Neural cell (in vitro differentiated cells): ENCODE measurements at regions not wholly inside any gene's neighbourhood (a gene's known extent, or its start where the extent isn't known, plus 50 kb on each side); places are given as distances from the start of the nearest gene placed in this dataset.

Source experiments
- H2AFZ ChIP-seq: fragments of 200-600, 300-800 bp; sonication (generic), shearing (Covaris generic); 2 replicates; pipeline ENCODE4 v1.6.0; 2014; ENCODE audit warnings: low read depth, mild to moderate bottlenecking, antibody characterized with exemption, low read length, moderate library complexity
- H3F3A ChIP-seq: fragments of 200-600 bp; shearing (Covaris generic); 2 replicates; pipeline ENCODE4 v1.6.1; 2016; ENCODE audit warnings: mild to moderate bottlenecking, moderate library complexity, mixed read lengths, antibody characterized with exemption, low read length; ENCODE audit not compliant: insufficient read depth, poor library complexity, severe bottlenecking
- H3K27ac ChIP-seq: fragments of 200-600, 300-800 bp; sonication (generic), shearing (Covaris generic); 2 replicates; pipeline ENCODE4 v1.5.1; 2014; ENCODE audit warnings: mild to moderate bottlenecking, low read length, moderate library complexity
- H3K27me3 ChIP-seq: fragments of 300-800, 200-600 bp; sonication (generic), shearing (Covaris generic); 2 replicates; pipeline ENCODE4 v1.6.0; 2014; ENCODE audit warnings: mild to moderate bottlenecking, low read depth, low read length, moderate library complexity; ENCODE audit not compliant: insufficient read depth
- H3K36me3 ChIP-seq: fragments of 300-800, 200-600 bp; sonication (generic), shearing (Covaris generic); 2 replicates; pipeline ENCODE4 v1.5.1; 2014; ENCODE audit warnings: mild to moderate bottlenecking, antibody characterized with exemption, low read length, moderate library complexity; ENCODE audit not compliant: insufficient read depth
- H3K4me2 ChIP-seq: fragments of 300-800, 200-600 bp; sonication (generic), shearing (Covaris generic); 2 replicates; pipeline ENCODE4 v1.6.0; 2014; ENCODE audit warnings: mild to moderate bottlenecking, low read length
- H3K4me3 ChIP-seq: fragments of 300-800, 200-600 bp; sonication (generic), shearing (Covaris generic); 2 replicates; pipeline ENCODE4 v1.5.1; 2014; ENCODE audit warnings: mild to moderate bottlenecking, low read length, moderate library complexity
- H3K79me2 ChIP-seq: fragments of 200-600 bp; shearing (Covaris generic); replicated peaks from 2 replicates; pipeline ENCODE4 v1.6.0; 2014; ENCODE audit warnings: mild to moderate bottlenecking, low read length, moderate library complexity; ENCODE audit not compliant: insufficient read depth
- H3K9ac ChIP-seq: fragments of 300-800, 200-600 bp; sonication (generic), shearing (Covaris generic); 2 replicates; pipeline ENCODE4 v1.6.1; 2016; ENCODE audit warnings: mild to moderate bottlenecking, low read length, mixed read lengths
- H3K9me2 ChIP-seq: fragments of 200-600 bp; shearing (Covaris generic); 2 replicates; pipeline ENCODE4 v1.6.1; 2016; ENCODE audit warnings: mild to moderate bottlenecking, low read length, mixed read lengths; ENCODE audit not compliant: insufficient read depth
- H3K9me3 ChIP-seq: fragments of 200-600, 300-800 bp; sonication (generic), shearing (Covaris generic); 2 replicates; pipeline ENCODE4 v1.6.1; 2016; ENCODE audit warnings: mild to moderate bottlenecking, mixed run types, low read length, moderate library complexity, mixed read lengths
- H4K20me1 ChIP-seq: fragments of 200-600 bp; shearing (Covaris generic); 2 replicates; pipeline ENCODE4 v1.6.1; 2016; ENCODE audit warnings: mild to moderate bottlenecking, mixed run types; ENCODE audit not compliant: insufficient read depth
- EP300 ChIP-seq: fragments of 450-650 bp; conservative IDR thresholded peaks from 2 replicates; pipeline ENCODE4 v1.6.1; 2014; ENCODE audit warnings: antibody characterized with exemption, mild to moderate bottlenecking, moderate library complexity; ENCODE audit not compliant: poor library complexity, severe bottlenecking
- EZH2 ChIP-seq: fragments of 200-600, 300-800 bp; shearing (Covaris generic), sonication (generic); IDR thresholded peaks from 2 replicates; pipeline ENCODE4 v1.6.1; 2014; ENCODE audit warnings: antibody characterized with exemption, low read length, borderline replicate concordance, mild to moderate bottlenecking; ENCODE audit not compliant: insufficient read depth, poor library complexity, severe bottlenecking
- MXI1 ChIP-seq: fragments of 450-650 bp; conservative IDR thresholded peaks from 2 replicates; pipeline ENCODE4 v1.6.1; 2014; ENCODE audit warnings: antibody characterized with exemption, mild to moderate bottlenecking; ENCODE audit not compliant: poor library complexity, severe bottlenecking
- POLR2AphosphoS5 ChIP-seq: IDR thresholded peaks from 2 replicates; pipeline ENCODE4 v1.6.1; 2012
- RAD21 ChIP-seq: fragments of 450-650 bp; conservative IDR thresholded peaks from 2 replicates; pipeline ENCODE4 v1.6.1; 2014; ENCODE audit warnings: antibody characterized with exemption, mild to moderate bottlenecking, moderate library complexity
- REST ChIP-seq: IDR thresholded peaks from 2 replicates; pipeline ENCODE4 v1.6.1; 2012; ENCODE audit warnings: borderline replicate concordance
- SMC3 ChIP-seq: fragments of 450-650 bp; conservative IDR thresholded peaks from 2 replicates; pipeline ENCODE4 v1.6.1; 2014; ENCODE audit warnings: antibody characterized with exemption, mild to moderate bottlenecking, moderate library complexity; ENCODE audit not compliant: poor library complexity
- TAF1 ChIP-seq: IDR thresholded peaks from 2 replicates; pipeline ENCODE4 v1.6.1; 2012; ENCODE audit warnings: low read depth
- TF ChIP-seq, protein P1 (sequence below): fragments of 450-650 bp; IDR thresholded peaks from 2 replicates; pipeline ENCODE4 v1.5.1; 2014; ENCODE audit warnings: antibody characterized with exemption, mild to moderate bottlenecking, moderate library complexity; ENCODE audit not compliant: poor library complexity, severe bottlenecking

GRCh38 chr10:36129051-36129450 lies 487.0 kb upstream of the FZD8 start (continued):
- no peak for TF ChIP-seq MXI1

DNA sequence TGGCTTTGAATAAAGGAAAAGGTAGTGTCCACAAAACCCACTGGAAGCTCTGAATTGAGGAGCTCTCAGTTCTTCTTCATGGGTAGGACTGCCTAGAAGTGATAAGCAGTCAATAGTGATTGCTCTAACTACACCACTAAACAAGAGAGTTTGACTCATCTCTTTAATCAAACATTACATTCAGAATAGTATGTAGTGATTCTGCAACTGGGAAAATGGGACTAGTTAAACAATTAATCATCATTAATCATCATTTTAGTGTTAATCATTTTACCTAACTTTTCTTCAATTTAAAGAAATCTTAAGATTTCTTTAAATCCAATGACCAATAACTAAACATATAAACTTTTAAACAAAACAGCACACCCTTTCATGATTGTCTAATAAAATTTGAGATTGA lies 484.0 kb upstream of the FZD8 start:
- no peaks in the 10 kb centered on the region for H4K20me1 ChIP-seq
- H3F3A ChIP-seq, result no peaks in the 10 kb centered on the region
- H3K9ac ChIP-seq, result no peak overlapping the region
- no peak overlapping the region for H3K27ac ChIP-seq
- no peaks in the 10 kb centered on the region for H3K79me2 ChIP-seq
- H3K27me3 ChIP-seq, result no peaks in the 10 kb centered on the region
- H3K9me2 ChIP-seq, result no peaks in the 10 kb centered on the region
- TF ChIP-seq EZH2 (no peak), EP300 (no peak), TAF1 (no peak), MXI1 (no peak), POLR2AphosphoS5 (no peak), REST (no peak), RAD21 (no peak), SMC3 (no peak)
- TF ChIP-seq, protein P1, sequence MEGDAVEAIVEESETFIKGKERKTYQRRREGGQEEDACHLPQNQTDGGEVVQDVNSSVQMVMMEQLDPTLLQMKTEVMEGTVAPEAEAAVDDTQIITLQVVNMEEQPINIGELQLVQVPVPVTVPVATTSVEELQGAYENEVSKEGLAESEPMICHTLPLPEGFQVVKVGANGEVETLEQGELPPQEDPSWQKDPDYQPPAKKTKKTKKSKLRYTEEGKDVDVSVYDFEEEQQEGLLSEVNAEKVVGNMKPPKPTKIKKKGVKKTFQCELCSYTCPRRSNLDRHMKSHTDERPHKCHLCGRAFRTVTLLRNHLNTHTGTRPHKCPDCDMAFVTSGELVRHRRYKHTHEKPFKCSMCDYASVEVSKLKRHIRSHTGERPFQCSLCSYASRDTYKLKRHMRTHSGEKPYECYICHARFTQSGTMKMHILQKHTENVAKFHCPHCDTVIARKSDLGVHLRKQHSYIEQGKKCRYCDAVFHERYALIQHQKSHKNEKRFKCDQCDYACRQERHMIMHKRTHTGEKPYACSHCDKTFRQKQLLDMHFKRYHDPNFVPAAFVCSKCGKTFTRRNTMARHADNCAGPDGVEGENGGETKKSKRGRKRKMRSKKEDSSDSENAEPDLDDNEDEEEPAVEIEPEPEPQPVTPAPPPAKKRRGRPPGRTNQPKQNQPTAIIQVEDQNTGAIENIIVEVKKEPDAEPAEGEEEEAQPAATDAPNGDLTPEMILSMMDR, result no peak
- H3K9me3 ChIP-seq, result no peaks in the 10 kb centered on the region
- no peak overlapping the region for H3K4me3 ChIP-seq
- no peak overlapping the region for H2AFZ ChIP-seq
- no peak overlapping the region for H3K4me2 ChIP-seq
- no peaks in the 10 kb centered on the region for H3K36me3 ChIP-seq

DNA sequence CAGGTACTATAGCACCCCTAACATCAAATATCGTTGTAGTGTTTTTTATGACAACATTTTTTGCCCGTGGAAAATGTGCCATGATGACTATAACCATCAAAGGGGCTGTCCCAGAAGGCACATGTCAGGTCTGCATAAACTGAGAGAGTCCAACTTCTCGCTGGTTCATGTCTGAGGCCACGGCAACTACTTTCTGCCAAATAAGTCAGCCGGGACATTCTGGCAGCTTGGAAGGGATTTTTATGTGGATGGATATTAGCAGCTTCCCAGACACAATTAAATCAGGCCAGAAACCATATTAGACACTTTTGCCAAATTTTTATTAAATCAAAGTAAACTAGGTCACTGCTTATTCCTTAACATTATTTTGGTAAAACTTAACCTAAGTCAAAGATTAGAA lies 477.4 kb upstream of the FZD8 start:
- Histone ChIP-seq H3K9ac (no peak overlapping the region), H3K9me3 (no peaks in the 10 kb centered on the region), H3K36me3 (no peaks in the 10 kb centered on the region), H3K27me3 (no peaks in the 10 kb centered on the region), H3K9me2 (no peaks in the 10 kb centered on the region), H3K4me2 (no peak overlapping the region), H2AFZ (no peak overlapping the region), H4K20me1 (no peaks in the 10 kb centered on the region), H3K79me2 (no peaks in the 10 kb centered on the region), H3F3A (no peaks in the 10 kb centered on the region), H3K4me3 (no peak overlapping the region), H3K27ac (no peak overlapping the region)
- TF ChIP-seq RAD21 (no peak), POLR2AphosphoS5 (no peak), EZH2 (no peak), TAF1 (no peak), REST (no peak), MXI1 (no peak)
- TF ChIP-seq, protein P1, result no peak
